Adipocyte (in vitro differentiated cells): ENCODE measurements at regions not wholly inside any gene's neighbourhood (a gene's known extent, or its start where the extent isn't known, plus 50 kb on each side); places are given as distances from the start of the nearest gene placed in this dataset.

Experiments used
- DNase-seq: peaks from one replicate; pipeline ENCODE4 v3.0.0-alpha.2; 2015; ENCODE audit warnings: low read depth
- H3K27me3 ChIP-seq: replicated peaks from 2 replicates; pipeline ENCODE4 v1.7.0; 2013; ENCODE audit warnings: mild to moderate bottlenecking, low read length, moderate library complexity; ENCODE audit not compliant: control insufficient read depth, insufficient read depth
- H3K36me3 ChIP-seq: 2 replicates; pipeline ENCODE4 v1.7.0; 2013; ENCODE audit warnings: low read length, mild to moderate bottlenecking, moderate library complexity; ENCODE audit not compliant: control insufficient read depth, insufficient read depth, severe bottlenecking
- H3K4me1 ChIP-seq: 2 replicates; pipeline ENCODE4 v1.7.0; 2013; ENCODE audit warnings: mild to moderate bottlenecking, low read length, moderate library complexity; ENCODE audit not compliant: control insufficient read depth, insufficient read depth
- H3K4me3 ChIP-seq: 2 replicates; pipeline ENCODE4 v1.7.0; 2013; ENCODE audit warnings: mild to moderate bottlenecking, low read length, moderate library complexity
- H3K9ac ChIP-seq: 2 replicates; pipeline ENCODE4 v1.7.0; 2013; ENCODE audit warnings: mild to moderate bottlenecking, low read length, moderate library complexity
- H3K9me3 ChIP-seq: 2 replicates; pipeline ENCODE4 v1.7.0; 2013; ENCODE audit warnings: mild to moderate bottlenecking, low read length, moderate library complexity; ENCODE audit not compliant: control insufficient read depth

DNA sequence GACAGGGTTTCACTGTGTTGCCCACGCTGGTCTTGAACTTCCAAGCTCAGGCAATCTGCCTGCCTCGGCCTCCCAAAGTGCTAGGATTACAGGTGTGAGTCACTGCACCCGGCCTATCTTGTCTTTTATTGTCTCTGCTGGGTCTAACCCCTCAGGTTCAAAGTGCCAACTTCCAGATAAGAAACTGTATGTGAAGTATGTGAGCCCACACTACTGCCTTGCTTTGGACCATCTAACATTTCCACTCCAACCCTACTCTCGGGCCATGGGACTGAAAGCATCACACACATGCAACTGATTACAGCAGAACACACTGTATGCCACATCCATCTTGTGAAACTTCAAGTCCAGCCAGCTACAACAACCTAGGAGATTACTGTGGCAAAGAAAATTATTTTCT lies 256.1 kb upstream of the VEPH1 start:
- no peaks in the 10 kb centered on the region for H3K36me3 ChIP-seq
- no peak overlapping the region for H3K9ac ChIP-seq
- no peaks in the 10 kb centered on the region for H3K4me1 ChIP-seq
- no peaks in the 10 kb centered on the region for H3K27me3 ChIP-seq
- no peak for DNase-seq
- no peak overlapping the region for H3K4me3 ChIP-seq
- no peaks in the 10 kb centered on the region for H3K9me3 ChIP-seq

DNA sequence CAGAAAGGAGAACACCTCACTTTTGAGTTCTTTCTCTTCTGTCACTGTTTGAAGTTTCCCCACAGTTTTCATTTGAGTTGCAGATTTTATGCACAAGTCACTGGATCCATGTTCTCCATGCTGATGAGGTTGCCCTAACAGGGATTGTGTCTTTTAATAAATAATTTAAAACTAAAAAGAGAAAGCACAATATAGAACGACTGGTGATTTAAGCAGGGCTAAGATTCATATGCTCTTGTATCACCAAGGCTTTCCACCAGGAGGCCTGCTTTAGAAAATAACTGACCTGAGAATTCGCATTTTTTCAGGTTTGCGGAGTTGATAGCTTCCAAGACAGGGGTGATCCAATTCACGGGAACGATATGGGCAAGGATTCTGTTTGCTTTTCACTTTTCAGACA lies 252.0 kb upstream of the VEPH1 start:
- no peaks in the 10 kb centered on the region for H3K4me1 ChIP-seq
- H3K9ac ChIP-seq = no peak overlapping the region
- H3K4me3 ChIP-seq = no peak overlapping the region
- H3K9me3 ChIP-seq = peaks cover under 1% of the 10 kb centered on the region
- DNase-seq = no peak
- no peaks in the 10 kb centered on the region for H3K27me3 ChIP-seq
- H3K36me3 ChIP-seq = no peaks in the 10 kb centered on the region

DNA sequence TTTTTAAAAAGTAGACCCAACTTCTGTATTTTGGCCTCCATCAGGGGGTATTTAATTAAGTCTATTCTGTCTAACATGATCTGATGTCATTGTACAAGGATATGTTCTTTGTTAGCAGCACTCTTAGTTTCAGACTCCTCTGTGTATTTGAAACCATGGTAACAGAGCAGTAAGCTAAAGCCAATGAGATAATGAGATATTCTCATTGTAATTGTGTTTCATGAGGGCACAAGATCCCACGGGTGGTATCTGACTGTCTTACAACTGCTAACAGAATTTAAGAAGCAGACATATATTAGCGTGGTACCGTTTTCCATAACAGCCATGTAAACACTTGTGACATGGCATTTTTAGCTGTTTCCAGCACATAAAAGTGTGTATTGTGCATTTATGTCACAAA lies 251.2 kb upstream of the VEPH1 start:
- no peaks in the 10 kb centered on the region for H3K36me3 ChIP-seq
- DNase-seq = no peak
- H3K9me3 ChIP-seq = peaks cover 5% of the 10 kb centered on the region
- H3K9ac ChIP-seq = no peak overlapping the region
- no peaks in the 10 kb centered on the region for H3K4me1 ChIP-seq
- no peak overlapping the region for H3K4me3 ChIP-seq
- no peaks in the 10 kb centered on the region for H3K27me3 ChIP-seq

DNA sequence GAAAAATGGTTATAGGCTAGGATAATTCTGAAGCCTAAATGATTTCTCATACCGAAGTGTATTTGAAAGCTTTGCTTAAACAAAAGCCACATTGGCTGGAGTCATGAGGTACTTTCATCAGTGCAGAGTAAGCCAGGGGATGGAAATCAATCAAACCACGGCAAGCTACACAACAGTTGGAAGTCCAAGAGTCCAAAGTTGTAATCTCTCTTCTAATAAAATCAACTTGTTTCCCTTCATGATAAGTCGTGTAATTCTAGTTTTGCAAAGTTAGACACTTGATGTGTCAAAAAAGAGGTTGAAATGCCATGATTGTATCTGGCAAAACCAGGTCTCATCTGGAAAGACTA lies 250.5 kb upstream of the VEPH1 start:
- H3K4me3 ChIP-seq = no peak overlapping the region
- H3K9me3 ChIP-seq = peaks cover 5% of the 10 kb centered on the region
- H3K9ac ChIP-seq = no peak overlapping the region
- no peaks in the 10 kb centered on the region for H3K4me1 ChIP-seq
- no peaks in the 10 kb centered on the region for H3K36me3 ChIP-seq
- DNase-seq = no peak
- no peaks in the 10 kb centered on the region for H3K27me3 ChIP-seq

DNA sequence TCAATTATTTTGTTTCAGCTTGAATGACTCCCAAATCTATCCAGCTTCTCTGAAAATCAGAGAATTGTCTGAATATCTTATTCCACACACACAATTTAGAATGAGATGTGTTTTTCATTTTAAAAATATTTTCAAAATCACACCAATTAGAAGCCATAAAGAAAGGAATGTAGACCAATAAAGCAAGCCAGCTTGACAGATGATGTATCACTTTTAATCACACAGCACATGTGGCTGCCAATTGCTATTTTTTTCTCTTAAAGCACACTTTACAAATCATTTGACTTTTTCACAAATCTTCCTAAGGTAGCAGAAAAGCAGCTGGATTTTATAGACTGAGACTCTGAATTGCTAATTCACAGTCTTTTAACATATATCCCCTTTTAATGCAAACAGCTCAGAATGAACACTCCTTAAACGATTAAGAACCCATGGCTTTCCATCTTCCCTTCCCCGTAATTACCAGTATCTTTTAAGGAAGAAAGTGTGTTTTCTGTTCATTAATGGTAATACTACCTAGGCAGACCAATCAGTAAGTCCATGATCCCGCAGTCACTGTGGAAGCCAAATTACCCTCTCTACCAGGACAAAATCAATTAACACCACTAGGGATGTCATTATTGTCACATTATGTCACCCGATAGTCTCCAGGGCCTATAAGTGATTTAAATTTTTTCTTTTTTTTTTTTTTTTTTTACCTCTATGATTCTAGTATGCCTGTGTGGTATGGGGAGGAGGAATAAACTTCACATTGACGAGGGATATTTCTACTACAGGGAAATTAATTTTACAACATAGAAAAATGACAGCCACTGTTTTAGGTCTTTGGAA lies 250.0 kb upstream of the VEPH1 start:
- peaks cover 5% of the 10 kb centered on the region for H3K9me3 ChIP-seq
- H3K27me3 ChIP-seq = no peaks in the 10 kb centered on the region
- no peak overlapping the region for H3K4me3 ChIP-seq
- DNase-seq = no peak
- no peak overlapping the region for H3K9ac ChIP-seq
- no peaks in the 10 kb centered on the region for H3K4me1 ChIP-seq
- no peaks in the 10 kb centered on the region for H3K36me3 ChIP-seq

DNA sequence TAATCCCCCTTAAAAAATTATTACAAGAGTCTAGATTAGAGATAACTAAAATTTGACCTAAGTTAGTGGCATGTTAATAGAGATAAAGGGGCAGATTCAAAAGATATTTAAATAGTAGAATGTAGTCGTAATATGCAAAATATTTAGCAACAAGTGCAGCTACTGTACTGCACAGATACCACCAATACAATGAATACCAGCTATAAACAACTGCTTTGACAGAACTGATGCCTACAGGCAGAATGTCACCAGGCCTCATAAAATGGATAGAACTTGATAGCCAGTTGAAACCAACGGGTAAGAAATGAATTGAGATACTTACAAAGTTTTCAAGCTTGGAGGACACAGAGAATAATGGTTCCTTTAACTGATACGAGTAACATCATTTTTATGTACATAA lies 249.3 kb upstream of the VEPH1 start:
- Histone ChIP-seq H3K36me3 (no peaks in the 10 kb centered on the region), H3K9ac (no peak overlapping the region), H3K27me3 (no peaks in the 10 kb centered on the region), H3K4me3 (no peak overlapping the region), H3K9me3 (peaks cover 5% of the 10 kb centered on the region), H3K4me1 (no peaks in the 10 kb centered on the region)
- no peak for DNase-seq

DNA sequence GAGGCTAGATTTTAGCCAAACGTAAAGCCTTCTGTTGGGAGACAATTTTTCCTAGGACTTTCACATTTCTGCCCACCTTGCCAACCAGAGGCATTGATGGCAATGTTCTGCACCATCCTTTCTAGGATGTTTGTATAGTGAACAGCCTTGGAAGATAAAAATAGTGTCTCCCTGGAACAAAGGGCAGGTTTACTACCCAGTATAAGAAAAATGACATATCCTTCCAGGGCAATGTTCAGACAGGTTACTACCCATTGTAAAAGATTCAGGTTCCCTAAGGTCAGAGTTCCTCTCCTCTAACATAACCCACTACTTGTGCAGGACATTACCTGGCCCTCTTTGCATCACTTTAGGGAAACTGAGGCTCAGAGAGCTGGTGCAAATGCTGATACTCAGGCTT lies 248.2 kb upstream of the VEPH1 start:
- peaks cover 5% of the 10 kb centered on the region for H3K9me3 ChIP-seq
- no peak overlapping the region for H3K9ac ChIP-seq
- H3K4me1 ChIP-seq = no peaks in the 10 kb centered on the region
- H3K27me3 ChIP-seq = no peaks in the 10 kb centered on the region
- H3K36me3 ChIP-seq = no peaks in the 10 kb centered on the region
- DNase-seq = no peak
- no peak overlapping the region for H3K4me3 ChIP-seq

DNA sequence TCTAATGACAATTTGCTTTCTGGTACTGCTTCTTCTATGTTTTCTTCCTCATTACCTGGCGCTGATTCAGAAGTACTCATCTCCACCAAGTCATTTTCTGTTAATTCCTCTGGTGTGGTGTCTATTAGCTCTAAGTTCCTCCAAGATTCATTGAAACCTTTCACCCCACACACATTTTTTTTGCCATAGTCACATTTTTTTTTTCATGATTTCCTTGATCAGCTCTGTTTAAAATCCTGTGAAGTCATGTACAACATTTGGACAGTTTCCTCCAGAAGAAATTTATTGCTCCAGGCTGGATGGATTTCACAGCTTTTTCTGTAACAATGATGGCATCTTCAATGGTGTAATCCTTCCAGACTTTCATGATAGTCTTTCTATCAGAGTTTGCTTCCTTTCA lies 243.2 kb upstream of the VEPH1 start:
- H3K4me1 ChIP-seq = no peaks in the 10 kb centered on the region
- H3K27me3 ChIP-seq = no peaks in the 10 kb centered on the region
- no peak overlapping the region for H3K9ac ChIP-seq
- peak; percentile 17 for DNase-seq
- H3K4me3 ChIP-seq = no peak overlapping the region
- no peaks in the 10 kb centered on the region for H3K36me3 ChIP-seq
- H3K9me3 ChIP-seq = peaks cover 15% of the 10 kb centered on the region

DNA sequence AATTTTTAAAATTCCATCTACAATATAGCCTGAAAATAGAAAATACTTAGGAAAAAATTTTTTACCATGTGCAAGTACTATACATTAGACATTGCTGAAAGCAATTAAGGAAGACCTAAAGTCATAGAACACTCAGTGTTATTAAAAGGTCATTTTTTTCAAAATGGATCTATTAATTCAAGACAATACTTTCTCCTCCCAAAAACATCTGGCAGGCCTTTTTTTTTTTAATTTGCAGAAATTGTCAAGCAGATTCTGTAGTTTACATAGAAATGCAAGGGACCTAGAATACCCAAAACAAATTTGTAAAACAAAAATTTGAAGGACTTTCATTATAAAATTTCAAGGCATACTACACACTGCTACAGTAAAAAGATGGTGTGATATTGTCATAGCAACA lies 238.4 kb upstream of the VEPH1 start:
- Histone ChIP-seq H3K9me3 (peaks cover 10% of the 10 kb centered on the region), H3K4me3 (no peak overlapping the region)
- DNase-seq = no peak

DNA sequence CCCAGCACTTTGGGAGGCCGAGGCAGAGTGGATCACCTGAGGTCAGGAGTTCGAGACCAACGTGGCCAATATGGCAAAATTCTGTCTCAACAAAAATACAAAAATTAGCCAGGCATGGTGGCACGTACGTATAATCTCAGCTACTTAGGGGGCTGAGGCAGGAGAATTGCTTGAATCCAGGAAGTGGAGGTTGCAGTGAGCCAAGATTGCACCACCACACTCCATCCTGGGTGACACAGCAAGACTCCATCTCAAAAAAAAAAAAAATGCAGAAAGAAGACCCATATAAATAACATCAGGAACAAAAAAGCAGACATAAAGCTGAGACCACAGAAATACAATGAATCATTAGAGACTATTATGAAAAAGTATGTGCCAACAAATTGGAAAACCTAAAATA lies 235.2 kb upstream of the VEPH1 start:
- H3K4me3 ChIP-seq = no peak overlapping the region
- no peak for DNase-seq
- H3K4me1 ChIP-seq = no peaks in the 10 kb centered on the region
- H3K27me3 ChIP-seq = no peaks in the 10 kb centered on the region
- H3K36me3 ChIP-seq = no peaks in the 10 kb centered on the region
- peaks cover 17% of the 10 kb centered on the region for H3K9me3 ChIP-seq
- no peak overlapping the region for H3K9ac ChIP-seq

More for the DNA sequence above, 238.4 kb upstream of the VEPH1 start:
- H3K4me1 ChIP-seq = no peaks in the 10 kb centered on the region
- H3K36me3 ChIP-seq = no peaks in the 10 kb centered on the region
- no peaks in the 10 kb centered on the region for H3K27me3 ChIP-seq
- H3K9ac ChIP-seq = no peak overlapping the region

DNA sequence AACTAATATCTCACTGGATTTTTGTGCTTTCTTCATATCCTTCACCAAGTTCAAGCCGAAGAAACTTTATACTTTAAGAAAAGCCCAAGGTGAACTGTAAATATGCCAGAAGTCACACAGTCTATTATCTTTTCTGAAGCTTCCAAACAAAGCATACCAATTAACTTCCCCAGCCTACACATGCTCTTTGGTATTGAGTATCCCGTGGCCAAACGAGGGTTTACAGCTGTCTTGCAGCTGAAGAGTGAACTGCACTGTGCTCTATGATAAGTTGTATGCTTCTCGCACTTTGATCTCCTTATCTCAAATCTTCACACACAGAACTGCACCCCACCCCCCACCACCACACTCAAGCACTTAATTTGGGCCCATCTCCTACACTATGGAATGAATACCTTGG lies 215.6 kb upstream of the VEPH1 start:
- peaks cover 15% of the 10 kb centered on the region for H3K27me3 ChIP-seq
- H3K9ac ChIP-seq = no peak overlapping the region
- H3K4me1 ChIP-seq = no peaks in the 10 kb centered on the region
- no peak for DNase-seq
- no peak overlapping the region for H3K4me3 ChIP-seq
- H3K36me3 ChIP-seq = no peaks in the 10 kb centered on the region
- H3K9me3 ChIP-seq = peaks cover 31% of the 10 kb centered on the region

DNA sequence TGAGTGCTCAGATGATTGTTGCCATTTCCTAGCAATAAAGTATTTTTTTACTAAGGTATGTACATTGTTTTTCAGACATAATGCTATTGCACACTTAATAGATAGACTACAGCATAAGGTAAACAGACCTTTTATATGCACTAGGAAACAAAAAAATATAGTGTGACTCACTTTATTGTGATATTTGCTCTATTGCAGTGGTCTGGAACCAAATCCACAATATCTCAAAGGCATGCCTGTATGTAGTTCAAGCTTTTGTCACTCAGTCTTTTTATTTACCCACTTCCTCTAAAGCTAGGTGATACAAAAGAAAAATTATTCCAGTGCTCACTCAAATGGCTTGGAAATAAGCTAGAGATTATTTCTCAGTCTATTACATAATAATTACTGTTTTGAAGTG lies 209.9 kb upstream of the VEPH1 start:
- no peaks in the 10 kb centered on the region for H3K36me3 ChIP-seq
- no peak overlapping the region for H3K4me3 ChIP-seq
- H3K27me3 ChIP-seq = peaks cover 9% of the 10 kb centered on the region
- H3K9ac ChIP-seq = no peak overlapping the region
- no peaks in the 10 kb centered on the region for H3K4me1 ChIP-seq
- no peak for DNase-seq
- H3K9me3 ChIP-seq = peaks cover 12% of the 10 kb centered on the region
